Endodermal cell (in vitro differentiated cells): ENCODE measurements at regions not wholly inside any gene's neighbourhood (a gene's known extent, or its start where the extent isn't known, plus 50 kb on each side); places are given as distances from the start of the nearest gene placed in this dataset.

Source experiments
- DNase-seq: peaks from one replicate; pipeline ENCODE4 v3.0.0-alpha.2; 2017
- H3K27ac ChIP-seq: 2 replicates; pipeline ENCODE4 v1.5.1; 2013; ENCODE audit warnings: mild to moderate bottlenecking, low read depth, low read length, moderate library complexity
- H3K27me3 ChIP-seq: 2 replicates; pipeline ENCODE4 v1.6.1; 2013; ENCODE audit warnings: mild to moderate bottlenecking, low read length, moderate library complexity; ENCODE audit not compliant: insufficient read depth, control insufficient read depth, poor library complexity, severe bottlenecking
- H3K36me3 ChIP-seq: 2 replicates; pipeline ENCODE4 v1.7.0; 2013; ENCODE audit warnings: mild to moderate bottlenecking, low read length, moderate library complexity; ENCODE audit not compliant: control insufficient read depth, insufficient read depth
- H3K4me1 ChIP-seq: one replicate; pipeline ENCODE4 v1.7.0; 2013; ENCODE audit warnings: low read length; ENCODE audit not compliant: control insufficient read depth, insufficient read depth
- H3K4me3 ChIP-seq: 2 replicates; pipeline ENCODE4 v1.5.1; 2013; ENCODE audit warnings: mild to moderate bottlenecking, low read length, moderate library complexity
- H3K9ac ChIP-seq: 2 replicates; pipeline ENCODE4 v1.6.1; 2013; ENCODE audit warnings: mild to moderate bottlenecking, low read length, moderate library complexity; ENCODE audit not compliant: poor library complexity, severe bottlenecking; ENCODE audit errors: extremely low read depth
- H3K9me3 ChIP-seq: 2 replicates; pipeline ENCODE4 v1.6.1; 2013; ENCODE audit warnings: mild to moderate bottlenecking, low read length, moderate library complexity; ENCODE audit not compliant: control insufficient read depth
- H3K27ac Mint-ChIP-seq: 2 replicates; pipeline ENCODE4 v1.8.0; 2020; ENCODE audit warnings: mixed read lengths
- H3K27me3 Mint-ChIP-seq: 2 replicates; pipeline ENCODE4 v1.8.0; 2021; ENCODE audit warnings: mild to moderate bottlenecking, mixed read lengths; ENCODE audit not compliant: insufficient read depth
- H3K36me3 Mint-ChIP-seq: 2 replicates; pipeline ENCODE4 v1.8.0; 2020; ENCODE audit warnings: low read depth, mixed read lengths
- H3K4me1 Mint-ChIP-seq: 2 replicates; pipeline ENCODE4 v1.8.0; 2020; ENCODE audit warnings: mixed read lengths
- H3K4me3 Mint-ChIP-seq: 2 replicates; pipeline ENCODE4 v1.8.0; 2020; ENCODE audit warnings: mild to moderate bottlenecking, moderate library complexity, mixed read lengths
- H3K9me3 Mint-ChIP-seq: 2 replicates; pipeline ENCODE4 v1.8.0; 2020; ENCODE audit warnings: mild to moderate bottlenecking, mixed read lengths
- CTCF ChIP-seq: fragments of 200-600 bp; sonication (generic); conservative IDR thresholded peaks from 2 replicates; pipeline ENCODE4 v1.5.0; 2021; ENCODE audit warnings: antibody characterized with exemption, mild to moderate bottlenecking
- WGBS, 2 experiments: methylation state at CpG; one replicate each; pipeline versions ENCODE4 v1.1.5 to v1.1.7; 2013; ENCODE audit warnings: missing lambda C conversion rate in 2 of 2, mixed read lengths in 1 of 2; ENCODE audit not compliant: insufficient coverage in 1 of 2, insufficient read length in 1 of 2; 5-methylcytosine and 5-hydroxymethylcytosine counted together

GRCh38 chr9:3675946-3676345 is 150.1 kb upstream of the RFX3 start:
- no peak for DNase-seq
- Mint-ChIP-seq H3K27me3 (no peaks in the 10 kb centered on the region), H3K4me3 (no peak overlapping the region), H3K27ac (no peak overlapping the region), H3K36me3 (no peaks in the 10 kb centered on the region), H3K4me1 (no peaks in the 10 kb centered on the region), H3K9me3 (no peaks in the 10 kb centered on the region)
- TF ChIP-seq CTCF = no peak
- H3K36me3 ChIP-seq = no peaks in the 10 kb centered on the region
- no peak overlapping the region for H3K4me3 ChIP-seq
- H3K27ac ChIP-seq = no peak overlapping the region
- H3K9me3 ChIP-seq = no peaks in the 10 kb centered on the region
- H3K9ac ChIP-seq = no peak overlapping the region
- no peaks in the 10 kb centered on the region for H3K4me1 ChIP-seq
- H3K27me3 ChIP-seq = no peaks in the 10 kb centered on the region
- 91 to 100% methylated on average over 1 to 2 of the region's 2 CpGs for WGBS, 2 experiments

DNA sequence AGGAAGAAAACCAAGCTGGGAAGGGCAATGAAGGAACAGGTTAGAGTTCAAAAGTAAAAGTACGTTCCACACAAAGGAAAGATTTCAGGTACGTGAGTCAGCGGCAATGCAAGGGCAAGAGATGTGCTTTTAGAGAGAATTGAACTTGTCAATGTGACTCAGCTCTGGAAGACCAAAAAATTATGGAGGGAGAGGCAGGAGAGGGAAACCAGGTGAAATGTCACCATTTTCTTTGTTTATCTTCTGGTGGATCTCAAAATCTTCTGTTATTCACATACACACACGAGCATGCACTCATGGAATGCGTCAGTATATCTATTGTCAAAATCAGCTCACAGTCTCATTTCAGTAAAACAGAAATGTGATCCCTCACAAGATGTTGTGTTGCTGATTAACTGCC is 148.8 kb upstream of the RFX3 start:
- Histone ChIP-seq H3K27me3 (no peaks in the 10 kb centered on the region), H3K4me1 (no peaks in the 10 kb centered on the region), H3K9ac (no peak overlapping the region), H3K27ac (no peak overlapping the region), H3K36me3 (no peaks in the 10 kb centered on the region), H3K4me3 (no peak overlapping the region), H3K9me3 (no peaks in the 10 kb centered on the region)
- DNase-seq = no peak
- Mint-ChIP-seq H3K36me3 (no peaks in the 10 kb centered on the region), H3K4me1 (no peaks in the 10 kb centered on the region), H3K4me3 (no peak overlapping the region), H3K27me3 (no peaks in the 10 kb centered on the region), H3K9me3 (no peaks in the 10 kb centered on the region), H3K27ac (no peak overlapping the region)
- TF ChIP-seq CTCF = no peak
- 90 to 95% methylated on average over 5 of the region's 5 CpGs for WGBS, 2 experiments

- Histone ChIP-seq H3K4me3 (no peak overlapping the region), H3K4me1 (no peaks in the 10 kb centered on the region), H3K9ac (no peak overlapping the region), H3K9me3 (no peaks in the 10 kb centered on the region), H3K27ac (no peak overlapping the region), H3K27me3 (no peaks in the 10 kb centered on the region), H3K36me3 (no peaks in the 10 kb centered on the region)
- Mint-ChIP-seq H3K4me1 (no peaks in the 10 kb centered on the region), H3K4me3 (no peak overlapping the region), H3K27ac (no peak overlapping the region), H3K9me3 (no peaks in the 10 kb centered on the region), H3K27me3 (no peaks in the 10 kb centered on the region), H3K36me3 (no peaks in the 10 kb centered on the region)
- no peak for TF ChIP-seq CTCF
- 92 to 100% methylated on average over 5 of the region's 5 CpGs for WGBS, 2 experiments
- DNase-seq = no peak
These were observed 146.6 kb upstream of the RFX3 start for GRCh38 chr9:3672399-3672798.
